Pulmonary artery endothelial cell (primary cell): ENCODE measurements at regions not wholly inside any gene's neighbourhood (a gene's known extent, or its start where the extent isn't known, plus 50 kb on each side); places are given as distances from the start of the nearest gene placed in this dataset.
A peak's percentile ranks its signal among the peaks of the same experiment; 100 is the strongest.

ENCODE experiments used
- DNase-seq: peaks from one replicate; pipeline ENCODE4 v3.0.0-alpha.2; 2011; ENCODE audit warnings: low read depth, low spot score

DNA sequence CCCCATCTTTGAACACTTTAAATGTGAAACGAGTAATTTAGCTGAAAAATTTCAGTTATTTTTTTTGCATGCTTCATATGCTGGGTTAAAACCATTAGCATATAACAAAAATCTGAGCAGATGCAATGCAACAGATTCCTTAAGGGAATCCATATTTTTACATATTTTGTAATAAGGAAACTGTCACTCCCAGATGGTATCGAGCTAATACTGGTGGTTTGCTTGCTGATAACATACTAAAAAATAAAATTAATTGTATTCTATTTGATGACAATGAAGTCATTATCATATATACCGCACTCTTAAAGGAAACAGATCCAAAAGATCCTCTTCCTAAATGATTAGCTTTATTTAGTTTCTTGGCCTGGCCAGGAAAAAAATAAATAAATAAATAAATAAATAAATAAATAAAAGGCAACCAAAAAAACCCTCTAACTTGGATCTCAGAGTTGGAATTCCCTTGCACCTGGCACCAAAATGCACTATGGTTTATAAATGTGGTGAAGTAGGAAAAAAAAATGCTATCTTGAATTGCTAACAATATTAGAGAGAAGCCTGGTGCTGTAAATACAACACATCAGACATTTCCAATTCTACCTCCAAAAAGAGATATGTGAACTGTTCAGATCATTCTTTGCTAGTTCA lies 503.2 kb upstream of the ARRDC4 start:
- DNase-seq, result no peak

- no peak for DNase-seq
Observed at GRCh38 chr15:97459771-97460170, 500.7 kb upstream of the ARRDC4 start.

DNA sequence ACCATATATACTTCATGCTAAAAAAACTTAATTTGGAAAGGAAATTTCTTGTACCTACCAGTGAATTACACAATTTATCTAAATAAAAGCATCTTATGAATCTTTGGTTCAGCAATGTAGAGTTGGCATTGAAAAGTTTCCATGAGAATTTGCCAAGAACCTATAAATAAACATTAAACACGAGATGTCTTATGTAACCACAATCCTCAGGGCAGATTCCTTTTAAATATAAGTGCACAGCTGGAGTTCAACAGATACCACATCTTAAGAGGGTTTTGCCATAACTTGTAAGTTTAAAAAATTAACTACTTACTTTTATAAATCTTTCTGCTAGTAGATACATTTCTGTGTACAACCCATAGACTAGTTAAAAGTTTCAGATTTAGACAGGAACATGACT lies 499.3 kb upstream of the ARRDC4 start:
- DNase-seq, result no peak

DNA sequence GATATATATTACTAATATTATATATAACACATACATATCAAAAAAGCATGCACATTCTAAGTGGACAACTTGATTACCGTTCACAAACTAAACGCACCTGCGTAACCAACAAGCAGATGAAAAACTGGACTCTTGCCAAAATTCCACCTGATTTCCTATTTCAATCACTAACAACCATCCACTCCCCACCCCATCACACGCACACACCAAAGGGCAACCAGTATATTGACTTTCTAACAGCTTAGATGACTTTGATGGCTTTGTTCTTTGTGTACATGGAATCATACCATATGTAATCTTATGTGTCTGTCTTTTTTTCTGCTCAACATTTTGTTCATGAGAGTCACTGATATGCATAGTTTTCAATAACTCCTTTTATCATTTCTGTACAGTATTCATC lies 496.8 kb upstream of the ARRDC4 start:
- no peak for DNase-seq

- DNase-seq, result no peak
Observed at GRCh38 chr15:97470417-97470816, 490.1 kb upstream of the ARRDC4 start.

DNA sequence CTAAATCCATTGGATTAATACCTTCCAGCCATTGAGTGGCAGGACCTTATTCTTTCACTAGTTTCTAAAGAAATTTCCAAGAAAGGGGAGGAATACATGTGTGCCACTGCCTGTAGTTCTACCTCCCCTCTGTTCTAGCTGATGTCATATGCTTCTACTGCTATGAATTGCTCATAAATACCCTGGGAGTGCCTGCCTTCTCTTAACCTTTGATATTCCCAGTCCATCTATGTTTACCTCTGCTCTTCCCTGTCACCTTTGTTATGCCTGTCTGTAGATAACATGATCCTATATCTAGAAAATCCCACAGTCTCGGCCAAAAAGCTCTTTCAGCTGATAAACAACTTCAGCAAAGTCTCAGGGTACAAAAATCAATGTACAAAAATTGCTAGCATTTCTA lies 486.9 kb upstream of the ARRDC4 start:
- no peak for DNase-seq

DNA sequence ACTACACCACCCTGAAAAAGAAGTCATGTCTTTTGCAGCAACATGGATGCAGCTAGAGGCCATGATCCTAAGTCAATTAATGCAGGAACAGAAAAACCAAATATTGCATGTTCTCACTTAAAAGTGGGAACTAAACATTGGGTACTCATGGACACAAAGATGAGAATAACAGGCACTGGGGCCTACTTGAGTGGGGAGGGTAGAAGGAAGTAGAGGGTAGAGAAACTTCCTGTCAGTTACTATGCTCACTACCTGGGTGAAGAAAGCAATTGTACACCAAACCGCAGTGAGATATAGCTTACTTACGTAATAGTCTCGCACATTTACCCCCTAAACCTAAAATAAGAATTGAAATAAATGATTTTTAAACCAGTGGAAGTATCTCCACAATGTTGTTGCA lies 480.5 kb upstream of the ARRDC4 start:
- no peak for DNase-seq

GRCh38 chr15:97482521-97482920 lies 478.0 kb upstream of the ARRDC4 start:
- no peak for DNase-seq

DNA sequence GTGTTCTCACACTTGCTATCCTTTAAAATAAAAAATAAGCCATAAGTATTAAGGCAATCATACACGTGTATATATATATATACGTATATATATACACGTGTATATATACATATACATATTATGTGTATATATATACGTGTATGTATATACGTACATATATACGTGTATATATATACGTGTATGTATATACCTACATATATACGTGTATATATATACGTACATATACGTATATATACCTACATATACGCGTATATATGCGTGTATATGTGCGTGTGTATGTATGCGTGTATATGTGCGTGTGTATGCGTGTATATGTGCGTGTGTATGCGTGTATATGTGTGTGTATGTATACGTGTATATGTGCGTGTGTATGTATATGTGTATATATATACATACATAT lies 477.3 kb upstream of the ARRDC4 start:
- DNase-seq, result no peak

DNA sequence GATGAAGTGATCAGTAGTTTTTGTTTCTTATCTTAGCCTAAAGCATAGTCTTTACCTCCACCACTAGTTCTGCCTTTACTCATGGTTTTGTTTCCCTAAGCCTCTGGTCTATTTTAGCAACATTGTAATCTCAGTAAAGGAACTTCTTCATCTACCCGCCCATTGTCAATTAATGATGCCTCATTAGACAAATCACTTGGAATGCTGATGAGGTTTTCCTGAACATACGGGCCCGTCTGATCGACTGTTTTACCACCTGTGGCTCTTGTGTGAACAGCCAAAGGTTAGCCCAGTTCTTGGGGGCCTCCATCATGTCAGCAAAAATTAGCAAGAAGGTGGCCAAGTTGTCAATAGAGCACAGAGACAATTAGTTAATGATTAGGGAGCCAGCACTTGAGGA lies 470.1 kb upstream of the ARRDC4 start:
- no peak for DNase-seq

DNA sequence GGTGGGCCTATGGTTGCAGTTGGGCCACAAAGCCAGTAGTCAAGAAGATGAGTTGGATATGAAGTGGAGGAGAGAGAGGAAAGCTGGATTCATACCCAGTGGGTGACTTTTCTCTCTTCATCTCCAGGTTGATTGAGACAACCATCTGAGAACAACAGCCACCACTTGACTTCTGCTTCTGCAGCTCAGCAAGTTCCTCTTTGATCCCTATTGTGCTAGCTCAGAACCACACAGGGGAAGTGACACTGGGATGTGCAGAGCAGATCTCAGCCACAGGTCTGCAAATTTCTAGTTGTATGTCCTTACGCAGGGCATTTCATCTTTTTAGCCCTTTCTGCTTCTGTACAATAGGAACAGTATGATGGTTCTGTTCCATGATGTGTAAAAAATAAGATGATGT lies 459.2 kb upstream of the ARRDC4 start:
- DNase-seq, result no peak

DNA sequence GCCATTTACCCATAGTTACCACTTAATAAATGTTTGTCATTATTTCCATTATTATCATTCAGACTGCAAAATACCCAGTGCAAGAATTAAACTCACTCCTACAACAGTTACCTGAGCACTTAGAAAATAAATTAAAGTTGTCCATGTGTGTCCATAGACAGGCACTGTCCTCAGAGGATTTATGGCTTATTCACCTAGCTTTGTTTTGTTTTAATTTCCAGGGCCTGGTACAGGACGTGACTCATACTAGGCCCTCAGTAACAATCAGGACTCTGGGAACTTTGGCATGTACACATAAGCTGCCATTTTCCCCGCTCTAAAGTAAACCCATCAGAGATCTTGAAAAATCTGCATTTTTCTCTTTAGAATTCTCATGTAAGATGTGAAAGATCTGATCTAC lies 458.5 kb upstream of the ARRDC4 start:
- DNase-seq, result peak; percentile 17

DNA sequence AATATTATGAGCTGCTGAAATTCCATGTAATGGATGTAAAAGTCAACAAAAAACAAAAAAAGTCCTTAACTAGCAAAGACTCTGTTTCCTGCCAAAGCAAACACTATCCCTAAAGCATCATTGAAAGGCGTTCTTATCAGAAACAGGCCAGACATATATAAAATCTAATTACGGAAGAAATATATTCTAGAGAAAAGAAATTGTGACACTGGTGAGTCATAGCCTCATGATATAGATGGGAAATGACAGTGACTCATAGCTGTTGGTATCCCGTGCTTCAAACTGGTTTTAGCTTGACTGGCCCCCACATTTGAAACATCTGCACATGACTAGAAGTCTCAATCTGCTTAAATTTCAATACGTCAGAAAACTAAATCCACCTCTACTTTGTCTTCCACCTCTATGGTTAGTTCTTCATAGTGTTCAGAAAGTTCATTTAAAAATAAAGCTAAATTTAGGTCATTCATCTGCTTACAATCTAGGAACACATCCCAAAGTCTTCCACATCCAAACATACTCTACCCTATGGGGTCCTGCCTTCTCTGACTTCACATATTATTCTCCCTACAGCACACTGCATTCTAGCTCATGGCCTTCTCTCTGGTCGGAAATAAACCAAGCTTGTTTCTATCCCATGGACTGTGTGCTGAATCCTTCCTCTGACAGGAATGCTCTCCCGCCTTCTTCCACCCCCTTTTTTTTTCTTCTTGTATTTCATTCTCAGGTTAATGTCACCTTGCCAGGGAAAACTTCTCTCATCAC lies 456.3 kb upstream of the ARRDC4 start:
- peak; percentile 63 for DNase-seq

GRCh38 chr15:97517737-97518136 lies 442.8 kb upstream of the ARRDC4 start:
- DNase-seq, result no peak

DNA sequence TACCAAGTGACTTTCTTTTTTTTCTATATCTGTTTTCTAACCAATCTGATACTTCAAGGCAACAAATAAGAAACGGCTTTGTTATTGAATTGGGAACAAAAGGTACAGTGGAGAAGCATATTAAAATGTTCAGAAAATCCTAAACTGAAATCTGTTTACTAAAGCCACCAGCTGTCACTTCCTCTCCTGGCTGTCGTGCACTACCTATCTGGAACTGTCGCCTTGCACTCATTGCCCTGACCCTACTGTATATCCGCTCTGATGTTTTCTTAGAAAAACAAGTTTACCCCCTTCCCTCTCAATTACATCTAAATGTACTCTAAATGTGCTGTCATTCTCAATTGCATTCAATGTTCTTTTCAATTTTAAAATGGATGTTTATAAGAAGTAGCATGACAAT lies 439.8 kb upstream of the ARRDC4 start:
- no peak for DNase-seq

DNA sequence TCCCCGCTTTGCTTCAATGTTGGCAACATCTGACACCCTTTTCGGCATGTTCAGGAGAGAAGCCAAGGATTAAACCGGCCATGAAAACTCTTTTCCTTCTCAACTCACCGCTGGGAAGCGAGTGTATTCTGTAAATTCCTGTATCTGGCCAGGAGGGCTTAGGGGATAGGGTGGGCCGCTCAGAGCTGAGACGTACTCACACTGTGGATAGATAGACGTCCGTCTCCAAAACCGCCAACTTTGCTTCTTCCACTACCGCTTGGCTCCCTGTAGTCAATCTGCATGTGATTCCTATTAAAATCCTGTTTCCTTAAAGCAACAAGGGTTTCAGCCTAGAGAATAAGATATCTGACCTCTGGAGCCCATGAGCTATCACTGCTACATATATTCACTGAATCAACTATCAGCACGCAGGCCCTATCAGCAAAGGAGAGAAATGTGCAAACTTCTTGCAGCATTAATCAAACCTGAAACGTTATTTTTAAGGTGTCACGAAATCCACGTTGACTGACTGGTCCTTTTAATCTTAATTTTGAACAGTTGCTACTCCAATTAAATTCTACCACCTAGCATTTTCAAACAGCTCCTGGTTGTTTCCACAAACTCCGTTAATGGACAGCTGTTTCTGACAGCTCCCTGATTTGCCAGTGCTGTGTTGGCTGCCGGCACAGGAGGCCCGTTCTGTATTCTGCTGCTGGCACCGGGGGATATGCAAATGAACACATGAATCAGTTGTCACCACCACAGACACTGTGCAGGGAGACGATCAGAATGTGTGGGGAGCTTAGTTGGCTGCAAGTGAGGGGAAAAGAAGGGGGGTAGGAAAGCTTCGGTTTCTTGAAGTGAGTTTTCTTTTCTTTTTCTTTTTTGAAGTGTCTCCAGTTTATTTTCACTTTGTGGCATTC lies 438.9 kb upstream of the ARRDC4 start:
- no peak for DNase-seq

DNA sequence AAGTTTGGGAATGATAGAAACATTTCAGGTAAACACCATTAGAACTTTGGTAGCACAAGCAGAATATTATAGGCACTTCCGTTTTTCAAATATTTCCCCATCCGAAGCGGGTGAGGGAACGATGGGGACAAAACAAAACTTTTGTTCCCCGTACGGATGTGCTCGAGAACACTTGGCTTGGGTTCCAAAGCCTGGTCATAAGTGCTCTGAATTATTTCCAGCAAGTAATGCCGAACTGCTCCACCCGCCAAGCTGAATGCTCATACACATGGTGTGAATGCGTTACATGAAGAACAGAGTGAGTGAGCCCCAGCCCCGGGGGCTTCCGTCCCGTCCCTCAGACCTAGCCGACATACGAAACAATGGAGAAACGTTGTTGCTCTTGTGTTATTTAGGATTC lies 438.2 kb upstream of the ARRDC4 start:
- DNase-seq, result no peak

DNA sequence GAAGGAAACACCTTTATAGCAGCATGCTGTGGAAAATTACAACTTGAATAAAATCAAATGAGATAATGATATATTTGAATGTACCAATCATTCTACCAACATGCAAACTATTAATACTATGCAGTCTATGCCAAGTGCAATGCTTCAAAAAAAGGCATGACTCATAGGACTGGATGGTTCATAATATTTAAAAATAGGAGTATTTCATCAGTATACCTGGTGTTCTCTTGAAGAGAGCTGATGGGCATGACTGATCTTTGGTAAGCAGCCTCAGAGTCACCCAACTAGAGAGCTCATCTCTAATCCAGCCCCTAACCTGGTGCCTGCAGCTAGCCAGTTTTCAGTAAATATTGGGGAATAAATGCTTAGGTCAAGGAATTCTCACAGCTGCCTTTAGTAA lies 434.7 kb upstream of the ARRDC4 start:
- DNase-seq, result no peak

GRCh38 chr15:97528238-97528637 lies 432.3 kb upstream of the ARRDC4 start:
- no peak for DNase-seq

GRCh38 chr15:97545799-97546198 lies 414.7 kb upstream of the ARRDC4 start:
- DNase-seq, result no peak

- DNase-seq, result no peak
Observed at GRCh38 chr15:97547381-97547780, 413.1 kb upstream of the ARRDC4 start.

DNA sequence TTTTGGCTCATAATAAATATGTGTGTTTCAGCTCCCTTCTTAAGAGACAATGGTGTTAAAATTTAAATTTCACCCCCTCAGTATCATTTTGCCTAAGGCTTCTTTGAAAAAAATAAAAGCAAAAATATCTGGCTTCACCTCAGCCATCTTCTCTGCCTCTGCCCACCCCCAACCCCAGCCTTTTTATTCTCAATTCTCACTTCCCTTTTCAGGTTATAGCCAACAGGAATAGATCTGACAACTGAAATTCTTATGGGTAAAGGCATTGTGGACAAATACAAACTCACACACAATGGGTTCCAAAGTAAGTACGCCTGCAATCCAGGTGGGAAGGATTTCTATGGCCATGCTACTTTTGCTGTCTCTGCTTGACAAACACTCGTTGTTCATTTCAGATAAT lies 399.0 kb upstream of the ARRDC4 start:
- no peak for DNase-seq
